ENCODE measurements at regions not wholly inside any gene's neighbourhood (a gene's known extent, or its start where the extent isn't known, plus 50 kb on each side); places are given as distances from the start of the nearest gene placed in this dataset.

DNA sequence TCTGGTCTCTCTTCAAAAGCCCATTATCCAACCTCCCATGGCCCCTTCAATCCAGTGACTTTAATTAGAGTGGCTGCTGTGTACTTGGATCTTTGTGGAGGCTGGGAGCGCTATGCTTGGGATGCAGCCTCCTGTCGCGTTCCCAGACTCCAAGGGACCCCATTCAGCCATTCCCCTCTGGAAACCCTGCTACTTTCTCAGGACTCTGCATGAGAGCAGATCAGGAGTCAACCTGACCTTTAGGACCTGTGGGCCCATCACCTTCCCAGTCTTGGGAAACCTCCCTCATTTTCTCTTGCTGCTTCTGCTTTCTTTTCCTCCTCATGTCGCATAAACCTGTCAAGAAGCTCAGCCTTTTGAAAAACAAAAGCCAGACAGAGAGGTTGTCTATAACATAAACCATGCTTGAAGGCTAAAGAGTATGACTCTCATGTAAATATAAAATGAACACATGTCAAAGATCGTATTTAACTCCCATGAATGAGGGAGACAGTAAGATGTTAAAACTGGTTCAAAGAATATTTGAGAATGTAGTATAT, 143.1 kb upstream of the PELI1 start:
- DNase-seq = no peak

- DNase-seq = no peak
Measured at GRCh38 chr2:64288321-64289193, 144.3 kb upstream of the PELI1 start.

DNA sequence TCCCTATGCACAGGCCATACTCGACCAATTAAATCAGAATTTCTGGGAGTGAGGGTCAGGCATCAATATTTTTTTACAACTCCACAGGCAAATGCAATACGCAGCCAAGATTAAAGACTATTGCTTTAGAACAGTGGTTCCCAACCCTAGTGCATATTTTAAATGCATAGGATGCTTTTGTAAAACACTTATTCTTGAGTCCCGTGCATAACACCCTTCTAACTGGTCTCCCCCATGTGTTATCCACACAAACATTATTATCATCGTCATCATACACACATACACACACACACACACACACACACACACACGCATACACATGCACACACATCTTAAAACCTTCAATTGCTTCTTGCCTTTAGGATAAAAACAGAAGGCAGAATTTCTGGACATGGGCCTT, 145.0 kb upstream of the PELI1 start:
- DNase-seq = no peak

DNA sequence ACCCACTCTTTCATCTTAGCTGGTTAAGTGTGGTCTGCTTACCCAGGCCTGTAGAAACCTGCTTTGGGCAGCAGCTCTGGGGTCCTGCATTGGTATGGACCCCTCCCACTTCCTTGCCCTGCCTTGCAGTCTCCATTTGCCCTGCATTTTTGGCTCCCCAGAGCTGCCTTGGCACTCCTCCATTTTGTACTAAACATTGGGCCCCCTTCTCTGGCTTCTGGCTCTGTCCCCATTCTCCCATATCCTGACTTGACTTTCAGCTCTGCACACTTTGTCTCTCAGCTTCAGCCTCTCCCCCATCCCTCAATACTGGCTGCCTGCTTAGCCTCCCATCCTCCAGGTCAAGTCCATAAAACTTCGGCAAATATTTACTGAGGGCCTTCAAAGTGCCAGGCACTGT, 145.5 kb upstream of the PELI1 start:
- no peak for DNase-seq

- DNase-seq = no peak
Measured at GRCh38 chr2:64291181-64291580, 147.0 kb upstream of the PELI1 start.

GRCh38 chr2:64295326-64296139, 151.3 kb upstream of the PELI1 start:
- DNase-seq = no peak

- no peak for DNase-seq
Measured at GRCh38 chr2:64296140-64296480, 151.9 kb upstream of the PELI1 start.

DNA sequence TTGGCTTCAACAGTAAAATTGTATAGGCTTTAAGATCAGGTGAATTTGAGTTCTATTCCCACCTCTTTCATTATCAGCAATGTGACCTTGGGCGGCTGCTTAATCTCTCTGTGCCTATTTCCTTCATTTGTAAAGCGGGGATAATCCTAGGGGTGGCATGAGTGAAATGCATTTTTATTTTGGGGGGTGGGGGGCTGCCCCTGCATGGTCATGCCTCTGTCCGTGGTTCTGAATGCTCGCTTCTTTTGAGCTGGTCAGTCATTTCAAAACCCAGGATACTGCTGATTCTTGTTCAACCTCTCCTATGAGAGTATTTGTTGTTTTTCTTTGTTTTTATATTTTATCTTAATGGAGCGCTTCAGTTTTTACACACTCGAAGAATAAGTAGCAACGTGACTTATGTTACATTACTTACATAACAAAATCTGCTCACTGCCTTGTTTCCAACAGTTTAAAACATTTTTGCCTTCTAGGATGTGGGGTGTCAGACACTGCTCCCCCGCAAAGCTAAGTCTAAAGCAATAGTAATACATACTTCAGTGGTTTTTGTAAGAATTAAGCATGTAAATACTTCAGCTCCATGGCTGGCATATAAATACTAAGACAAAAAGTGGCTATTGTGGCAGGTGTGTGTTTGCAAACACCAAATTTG, 152.6 kb upstream of the PELI1 start:
- no peak for DNase-seq

DNA sequence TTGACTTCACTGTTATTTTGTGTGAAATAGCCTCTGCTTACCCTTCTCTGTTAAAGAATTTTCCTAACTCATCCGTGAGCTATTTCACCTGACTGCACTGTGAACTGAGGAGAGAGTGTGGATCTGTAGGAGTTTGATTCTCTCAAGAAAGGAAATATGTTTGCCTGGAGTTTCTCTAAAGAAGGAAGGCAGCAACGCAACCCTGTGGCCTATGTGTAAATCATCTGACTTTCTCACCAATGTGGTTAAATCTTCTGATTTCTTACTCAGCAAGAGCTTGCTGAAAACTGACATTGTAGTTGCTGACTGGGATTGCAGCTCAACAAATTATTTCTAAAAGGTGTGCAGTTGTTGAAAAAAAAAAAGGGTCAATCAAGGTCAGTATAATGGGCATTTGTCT, 153.9 kb upstream of the PELI1 start:
- DNase-seq = no peak

DNA sequence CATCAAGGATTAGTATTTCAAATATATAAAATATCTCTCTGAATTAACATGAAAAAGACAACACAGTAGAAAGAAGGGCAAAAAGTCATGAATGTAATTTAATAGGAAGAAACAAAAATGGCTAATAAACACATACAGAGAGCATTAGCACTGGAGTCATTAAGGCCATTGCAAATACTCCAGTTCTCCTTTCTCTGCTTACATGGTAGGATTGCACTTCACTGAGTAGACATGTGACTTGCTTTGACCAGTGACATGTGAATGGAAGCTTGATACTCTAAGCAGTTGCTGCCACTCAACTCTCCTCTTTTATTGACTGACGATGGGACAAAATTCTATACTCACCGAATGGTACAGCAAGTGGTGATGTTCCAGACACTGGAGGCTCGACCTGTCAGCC, 153.9 kb upstream of the LGALSL start:
- DNase-seq = no peak

GRCh38 chr2:64303250-64303649, 150.7 kb upstream of the LGALSL start:
- no peak for DNase-seq

DNA sequence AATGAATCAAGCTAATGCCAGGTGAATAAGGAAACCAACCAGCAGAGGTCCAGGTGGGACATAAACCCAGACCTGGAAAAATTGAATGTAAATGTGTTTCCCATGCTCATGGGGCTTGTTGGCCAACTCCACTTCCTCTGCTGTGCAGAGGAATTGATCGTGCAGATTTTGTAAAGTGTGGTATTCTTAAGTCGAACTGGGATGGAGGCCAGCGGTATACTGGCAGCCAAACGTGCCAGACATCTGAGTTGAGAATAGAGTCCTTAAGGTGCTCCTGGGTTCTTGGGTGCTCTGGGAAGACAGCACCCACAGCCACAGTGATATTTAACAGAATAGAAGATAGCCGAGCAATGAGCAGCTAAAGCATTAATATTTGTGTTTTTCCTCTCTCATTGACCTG, 146.5 kb upstream of the LGALSL start:
- DNase-seq = no peak

DNA sequence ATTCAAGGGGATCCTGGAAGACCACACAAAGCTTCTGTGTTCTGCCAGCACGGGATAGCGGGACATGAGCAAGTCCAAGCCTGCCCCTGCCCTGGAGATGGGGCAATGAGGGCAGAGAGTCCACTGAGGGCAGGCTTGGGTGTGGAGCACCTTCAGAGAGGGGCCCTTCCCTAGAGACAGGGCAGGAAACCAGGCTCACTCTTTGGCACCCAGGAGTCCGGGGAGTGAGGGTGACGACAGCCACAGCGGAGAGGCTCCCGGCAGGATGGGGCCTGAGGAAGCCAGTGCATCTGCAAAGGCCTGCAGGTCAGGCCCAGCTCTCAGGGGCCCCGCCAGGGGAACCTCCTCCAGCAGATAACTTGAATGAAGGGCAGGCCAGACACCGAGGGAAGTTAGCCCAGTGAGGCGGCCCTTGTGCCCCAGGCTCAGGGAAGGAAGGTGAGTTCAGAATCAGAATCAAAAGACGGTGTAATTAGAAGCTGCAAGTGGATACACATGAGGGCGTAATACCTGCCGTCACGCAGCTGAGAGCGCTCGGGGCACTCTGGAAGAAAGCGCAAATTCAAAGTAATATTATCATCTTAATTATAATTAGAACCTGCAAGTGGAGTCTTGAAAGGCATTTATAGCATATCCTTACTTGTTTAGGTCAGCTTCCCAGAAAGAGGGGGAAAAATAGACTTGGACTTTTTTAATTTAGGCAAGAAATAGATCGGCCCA, 142.6 kb upstream of the LGALSL start:
- no peak for DNase-seq

DNA sequence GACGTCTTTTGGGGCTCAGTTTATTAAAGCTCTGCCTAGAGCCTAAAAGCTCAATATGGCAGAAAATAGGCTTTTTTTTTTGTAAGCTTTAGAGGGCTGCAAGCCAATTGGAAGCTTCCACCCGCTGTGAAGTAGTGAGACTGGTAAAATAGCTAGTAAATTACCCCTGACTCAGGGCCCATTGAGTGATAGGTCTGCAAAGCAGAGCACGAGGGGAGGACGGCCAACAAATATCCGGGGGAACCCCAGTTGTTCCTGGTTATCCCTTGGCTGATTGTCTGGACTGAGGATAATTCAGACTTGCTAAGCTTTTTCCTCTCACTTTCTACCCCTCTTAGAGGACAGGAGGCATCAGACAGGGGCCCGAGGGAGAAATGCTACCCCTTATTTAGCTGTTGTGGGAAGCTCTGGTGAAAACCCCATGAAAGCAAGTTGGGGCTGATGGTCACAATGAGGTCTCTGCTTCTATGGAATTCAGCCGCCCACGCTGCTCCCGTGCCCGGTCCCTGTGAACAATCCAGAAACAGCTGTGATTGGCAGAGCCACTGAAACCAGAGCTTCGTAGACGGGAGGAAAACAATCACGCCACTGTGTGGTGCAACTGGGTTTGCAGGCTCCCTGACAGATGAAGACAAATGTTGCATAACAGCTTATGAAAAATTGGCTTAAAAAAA, 141.9 kb upstream of the LGALSL start:
- peak; percentile 43 for DNase-seq

GRCh38 chr2:64312622-64313397, 141.2 kb upstream of the LGALSL start:
- no peak for DNase-seq

DNA sequence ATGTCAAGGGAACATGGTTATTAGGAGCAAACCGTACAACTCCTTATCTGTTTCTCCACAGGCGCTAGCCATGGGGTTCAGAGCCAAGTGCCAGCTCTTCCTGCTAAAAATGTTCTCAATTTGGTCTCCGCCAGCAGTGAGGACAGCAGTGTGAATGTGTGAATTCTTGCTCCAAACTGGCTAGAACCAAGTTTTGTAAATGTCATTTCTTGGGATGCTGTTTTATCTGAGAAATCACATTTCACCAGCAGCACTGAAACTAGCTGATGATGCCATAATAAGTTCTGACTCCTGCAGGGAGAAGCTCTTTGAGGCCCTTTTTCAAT, 140.6 kb upstream of the LGALSL start:
- no peak for DNase-seq

DNA sequence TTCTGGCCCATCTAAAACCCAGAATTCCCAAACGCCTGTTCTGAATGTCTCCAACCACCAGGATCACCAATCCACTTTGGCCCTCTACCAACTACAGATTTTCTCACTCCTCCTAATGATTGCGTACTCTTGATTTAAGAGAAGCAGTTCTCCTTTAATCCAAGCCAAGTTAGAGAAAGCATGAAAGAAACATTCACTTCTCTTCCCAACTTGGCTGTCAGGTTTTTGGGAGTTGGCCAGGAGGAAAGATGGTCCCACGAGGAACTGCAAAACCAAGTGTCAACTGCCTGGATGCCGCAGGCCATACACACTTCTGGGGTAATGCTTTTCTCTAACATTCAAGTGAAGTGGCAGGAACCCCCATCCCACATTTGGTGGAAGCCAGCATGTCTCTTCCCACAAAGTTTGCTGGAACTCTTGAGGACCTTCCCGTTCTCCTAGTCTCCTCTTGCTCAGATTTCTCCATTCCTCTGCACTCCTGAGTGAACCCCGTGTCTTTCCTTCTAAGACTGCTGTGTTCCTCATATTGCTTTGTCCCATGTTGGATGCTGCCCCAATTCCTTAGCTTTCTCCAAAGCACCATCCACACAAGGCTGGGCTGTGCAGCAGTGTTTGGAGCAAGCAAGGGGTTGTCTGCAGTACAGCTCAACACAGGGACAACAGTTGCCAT, 138.5 kb upstream of the LGALSL start:
- DNase-seq = no peak

- DNase-seq = no peak
Measured at GRCh38 chr2:64317707-64318475, 136.1 kb upstream of the LGALSL start.

DNA sequence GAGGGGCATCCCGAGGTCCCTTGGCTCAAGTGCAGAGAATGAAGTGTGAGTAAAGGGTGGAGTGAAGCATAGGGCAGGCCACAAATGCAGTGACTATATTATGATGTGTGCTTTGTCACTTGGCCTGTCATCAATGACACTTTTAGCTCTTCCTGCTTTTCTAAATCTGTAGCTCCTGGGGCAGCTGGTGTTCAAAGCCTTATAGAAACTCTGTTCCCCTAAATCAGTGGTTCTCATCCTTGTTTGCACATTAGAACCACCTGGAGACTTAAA, 135.6 kb upstream of the LGALSL start:
- DNase-seq = no peak

- DNase-seq = no peak
Measured at GRCh38 chr2:64319896-64320295, 134.1 kb upstream of the LGALSL start.

DNA sequence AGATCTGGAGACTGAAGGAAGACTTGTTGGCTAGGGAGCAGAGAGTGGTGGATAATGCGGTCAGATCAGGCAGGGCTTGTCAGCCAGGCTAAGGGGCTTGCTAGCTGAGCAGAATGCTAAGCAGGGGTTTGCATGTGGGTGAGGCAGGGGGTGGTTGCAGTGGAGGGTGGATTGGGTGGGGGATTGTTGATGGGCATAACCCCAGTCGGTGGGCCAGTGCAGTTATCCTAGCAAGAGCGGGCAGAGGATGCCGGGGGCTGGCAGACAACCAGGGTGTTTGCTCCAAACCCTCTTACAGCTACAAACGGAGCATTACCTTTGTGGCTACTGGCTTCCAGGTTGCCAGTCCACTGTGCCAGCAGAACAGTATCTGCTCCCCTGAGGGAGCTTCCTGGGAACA, 131.5 kb upstream of the LGALSL start:
- DNase-seq = no peak

Data from NCI-H1092 treated with DMSO at 0.1 percent for 48 hours (cell line).